GM23338 (cell line): ENCODE measurements at regions not wholly inside any gene's neighbourhood (a gene's known extent, or its start where the extent isn't known, plus 50 kb on each side); places are given as distances from the start of the nearest gene placed in this dataset.

Experiments
- CREB1 ChIP-seq: fragments of 250-450 bp; sonication (Bioruptor Pico); IDR thresholded peaks from 2 replicates; pipeline ENCODE4 v1.5.0; 2020; ENCODE audit warnings: low read depth, mild to moderate bottlenecking, moderate library complexity
- CTCF ChIP-seq, 2 experiments: fragments of 200-600 bp in 1 of 2; sonication (generic) in 1 of 2; conservative IDR thresholded peaks; 2 replicates each; pipeline versions ENCODE4 v1.5.1 to v1.6.1; 2016 to 2017; ENCODE audit warnings: antibody characterized with exemption in 2 of 2, low read depth in 2 of 2, mild to moderate bottlenecking in 2 of 2, moderate library complexity in 1 of 2
- ETS1 ChIP-seq: IDR thresholded peaks from 2 replicates; pipeline ENCODE4 v1.6.1; 2016; ENCODE audit warnings: antibody characterized with exemption
- EZH2 ChIP-seq: fragments of 200-600 bp; sonication (generic); IDR thresholded peaks from one replicate; pipeline ENCODE4 v1.8.0; 2017; ENCODE audit warnings: antibody characterized with exemption, mild to moderate bottlenecking, low read depth; ENCODE audit not compliant: unreplicated experiment
- EZH2phosphoT487 ChIP-seq: fragments of 200-600 bp; sonication (generic); IDR thresholded peaks from one replicate; pipeline ENCODE4 v1.8.1; 2018; ENCODE audit warnings: antibody characterized with exemption; ENCODE audit not compliant: unreplicated experiment
- JUNB ChIP-seq: IDR thresholded peaks from one replicate; pipeline ENCODE4 v1.6.1; 2016; ENCODE audit warnings: antibody characterized with exemption; ENCODE audit not compliant: unreplicated experiment
- NANOG ChIP-seq: IDR thresholded peaks from 2 replicates; pipeline ENCODE4 v1.6.1; 2016; ENCODE audit warnings: antibody characterized with exemption, borderline replicate concordance
- POLR2AphosphoS5 ChIP-seq: IDR thresholded peaks from 2 replicates; pipeline ENCODE4 v1.6.1; 2016; ENCODE audit warnings: antibody characterized with exemption, low read depth
- REST ChIP-seq: IDR thresholded peaks from one replicate; pipeline ENCODE4 v1.6.1; 2018; ENCODE audit warnings: antibody characterized with exemption; ENCODE audit not compliant: unreplicated experiment
- STAT1 ChIP-seq: IDR thresholded peaks from one replicate; pipeline ENCODE4 v1.6.1; 2016; ENCODE audit warnings: antibody characterized with exemption; ENCODE audit not compliant: unreplicated experiment
- ZNF114 ChIP-seq: fragments of 250-450 bp; sonication (Bioruptor Pico); IDR thresholded peaks from 2 replicates; pipeline ENCODE4 v1.5.0; 2020; ENCODE audit warnings: mild to moderate bottlenecking, moderate library complexity
- ZNF331 ChIP-seq: fragments of 250-450 bp; sonication (Bioruptor Pico); IDR thresholded peaks from 2 replicates; pipeline ENCODE4 v1.5.0; 2020; ENCODE audit warnings: low read depth, mild to moderate bottlenecking, moderate library complexity
- TF ChIP-seq, protein P1 (sequence below): fragments of 250-450 bp; sonication (Bioruptor Pico); IDR thresholded peaks from 2 replicates; pipeline ENCODE4 v1.5.0; 2020; ENCODE audit warnings: mild to moderate bottlenecking, moderate library complexity

- TF ChIP-seq CTCF (conservative IDR thresholded peaks at IDR 0.05; ENCODE audit: low read depth in 2 of 2) (no peak), REST (no peak), POLR2AphosphoS5 (no peak), EZH2phosphoT487 (no peak), EZH2 (no peak), NANOG (no peak), JUNB (no peak), CREB1 (CRISPR knock-in tag) (no peak), ETS1 (no peak), ZNF331 (CRISPR knock-in tag) (no peak), STAT1 (no peak), ZNF114 (CRISPR knock-in tag) (no peak)
- TF ChIP-seq, protein P1, sequence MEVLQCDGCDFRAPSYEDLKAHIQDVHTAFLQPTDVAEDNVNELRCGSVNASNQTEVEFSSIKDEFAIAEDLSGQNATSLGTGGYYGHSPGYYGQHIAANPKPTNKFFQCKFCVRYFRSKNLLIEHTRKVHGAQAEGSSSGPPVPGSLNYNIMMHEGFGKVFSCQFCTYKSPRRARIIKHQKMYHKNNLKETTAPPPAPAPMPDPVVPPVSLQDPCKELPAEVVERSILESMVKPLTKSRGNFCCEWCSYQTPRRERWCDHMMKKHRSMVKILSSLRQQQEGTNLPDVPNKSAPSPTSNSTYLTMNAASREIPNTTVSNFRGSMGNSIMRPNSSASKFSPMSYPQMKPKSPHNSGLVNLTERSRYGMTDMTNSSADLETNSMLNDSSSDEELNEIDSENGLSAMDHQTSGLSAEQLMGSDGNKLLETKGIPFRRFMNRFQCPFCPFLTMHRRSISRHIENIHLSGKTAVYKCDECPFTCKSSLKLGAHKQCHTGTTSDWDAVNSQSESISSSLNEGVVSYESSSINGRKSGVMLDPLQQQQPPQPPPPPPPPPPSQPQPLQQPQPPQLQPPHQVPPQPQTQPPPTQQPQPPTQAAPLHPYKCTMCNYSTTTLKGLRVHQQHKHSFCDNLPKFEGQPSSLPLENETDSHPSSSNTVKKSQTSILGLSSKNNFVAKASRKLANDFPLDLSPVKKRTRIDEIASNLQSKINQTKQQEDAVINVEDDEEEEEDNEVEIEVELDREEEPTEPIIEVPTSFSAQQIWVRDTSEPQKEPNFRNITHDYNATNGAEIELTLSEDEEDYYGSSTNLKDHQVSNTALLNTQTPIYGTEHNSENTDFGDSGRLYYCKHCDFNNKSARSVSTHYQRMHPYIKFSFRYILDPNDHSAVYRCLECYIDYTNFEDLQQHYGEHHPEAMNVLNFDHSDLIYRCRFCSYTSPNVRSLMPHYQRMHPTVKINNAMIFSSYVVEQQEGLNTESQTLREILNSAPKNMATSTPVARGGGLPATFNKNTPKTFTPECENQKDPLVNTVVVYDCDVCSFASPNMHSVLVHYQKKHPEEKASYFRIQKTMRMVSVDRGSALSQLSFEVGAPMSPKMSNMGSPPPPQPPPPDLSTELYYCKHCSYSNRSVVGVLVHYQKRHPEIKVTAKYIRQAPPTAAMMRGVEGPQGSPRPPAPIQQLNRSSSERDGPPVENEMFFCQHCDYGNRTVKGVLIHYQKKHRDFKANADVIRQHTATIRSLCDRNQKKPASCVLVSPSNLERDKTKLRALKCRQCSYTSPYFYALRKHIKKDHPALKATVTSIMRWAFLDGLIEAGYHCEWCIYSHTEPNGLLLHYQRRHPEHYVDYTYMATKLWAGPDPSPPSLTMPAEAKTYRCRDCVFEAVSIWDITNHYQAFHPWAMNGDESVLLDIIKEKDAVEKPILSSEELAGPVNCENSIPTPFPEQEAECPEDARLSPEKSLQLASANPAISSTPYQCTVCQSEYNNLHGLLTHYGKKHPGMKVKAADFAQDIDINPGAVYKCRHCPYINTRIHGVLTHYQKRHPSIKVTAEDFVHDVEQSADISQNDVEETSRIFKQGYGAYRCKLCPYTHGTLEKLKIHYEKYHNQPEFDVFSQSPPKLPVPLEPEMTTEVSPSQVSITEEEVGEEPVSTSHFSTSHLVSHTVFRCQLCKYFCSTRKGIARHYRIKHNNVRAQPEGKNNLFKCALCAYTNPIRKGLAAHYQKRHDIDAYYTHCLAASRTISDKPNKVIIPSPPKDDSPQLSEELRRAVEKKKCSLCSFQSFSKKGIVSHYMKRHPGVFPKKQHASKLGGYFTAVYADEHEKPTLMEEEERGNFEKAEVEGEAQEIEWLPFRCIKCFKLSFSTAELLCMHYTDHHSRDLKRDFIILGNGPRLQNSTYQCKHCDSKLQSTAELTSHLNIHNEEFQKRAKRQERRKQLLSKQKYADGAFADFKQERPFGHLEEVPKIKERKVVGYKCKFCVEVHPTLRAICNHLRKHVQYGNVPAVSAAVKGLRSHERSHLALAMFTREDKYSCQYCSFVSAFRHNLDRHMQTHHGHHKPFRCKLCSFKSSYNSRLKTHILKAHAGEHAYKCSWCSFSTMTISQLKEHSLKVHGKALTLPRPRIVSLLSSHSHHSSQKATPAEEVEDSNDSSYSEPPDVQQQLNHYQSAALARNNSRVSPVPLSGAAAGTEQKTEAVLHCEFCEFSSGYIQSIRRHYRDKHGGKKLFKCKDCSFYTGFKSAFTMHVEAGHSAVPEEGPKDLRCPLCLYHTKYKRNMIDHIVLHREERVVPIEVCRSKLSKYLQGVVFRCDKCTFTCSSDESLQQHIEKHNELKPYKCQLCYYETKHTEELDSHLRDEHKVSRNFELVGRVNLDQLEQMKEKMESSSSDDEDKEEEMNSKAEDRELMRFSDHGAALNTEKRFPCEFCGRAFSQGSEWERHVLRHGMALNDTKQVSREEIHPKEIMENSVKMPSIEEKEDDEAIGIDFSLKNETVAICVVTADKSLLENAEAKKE (CRISPR knock-in tag), result no peak
Measured at GRCh38 chr1:30151119-30151518, 572.3 kb downstream of the MATN1 start.
